Spleen (tissue), 11 donors: ENCODE measurements at regions not wholly inside any gene's neighbourhood (a gene's known extent, or its start where the extent isn't known, plus 50 kb on each side); places are given as distances from the start of the nearest gene placed in this dataset.
A peak's percentile ranks its signal among the peaks of the same experiment; 100 is the strongest.
"Not testable (repeated sequence)": the region's sequence is repeated elsewhere in the genome, so short reads cannot be mapped to it uniquely, and the experiment has no call there.

Experiments
- DNase-seq: peaks from one replicate; pipeline ENCODE4 v3.0.0-alpha.2; 2020
- H3K27ac ChIP-seq, 8 donors: fragments of 200-600 bp; sonication (generic) in 7 of 8; 1 replicate in 4 of 8; 2 replicates in 4 of 8; pipeline versions ENCODE4 v1.5.0 to v1.8.0; 2016 to 2021; ENCODE audit warnings: inconsistent platforms in 4 of 8, mild to moderate bottlenecking in 4 of 8, moderate library complexity in 1 of 8
- H3K27me3 ChIP-seq, 7 donors: fragments of 200-600 bp; sonication (generic) in 6 of 7; replicated peaks in 1 of 7; 1 replicate in 4 of 7; 2 replicates in 3 of 7; pipeline versions ENCODE4 v1.5.0 to v1.8.0; 2016 to 2021; ENCODE audit warnings: inconsistent platforms in 3 of 7, mild to moderate bottlenecking in 1 of 7
- H3K36me3 ChIP-seq, 6 donors: fragments of 200-600 bp; sonication (generic) in 5 of 6; 1 replicate in 4 of 6; 2 replicates in 2 of 6; pipeline versions ENCODE4 v1.5.0 to v1.8.0; 2016 to 2021; ENCODE audit warnings: inconsistent platforms in 2 of 6
- H3K4me1 ChIP-seq, 6 donors: fragments of 200-600 bp; sonication (generic) in 5 of 6; 1 replicate in 3 of 6; 2 replicates in 3 of 6; pipeline versions ENCODE4 v1.5.0 to v1.8.0; 2016 to 2021; ENCODE audit warnings: inconsistent platforms in 3 of 6
- H3K4me3 ChIP-seq, 8 donors: fragments of 200-600 bp; sonication (generic) in 7 of 8; 1 replicate in 4 of 8; 2 replicates in 4 of 8; pipeline versions ENCODE4 v1.5.0 to v1.8.0; 2016 to 2021; ENCODE audit warnings: inconsistent platforms in 4 of 8, mild to moderate bottlenecking in 4 of 8, moderate library complexity in 2 of 8
- H3K9me3 ChIP-seq, 8 donors: fragments of 200-600 bp; sonication (generic) in 7 of 8; 1 replicate in 4 of 8; 2 replicates in 4 of 8; pipeline versions ENCODE4 v1.5.0 to v1.8.0; 2016 to 2021; ENCODE audit warnings: inconsistent platforms in 4 of 8
- POLR2A ChIP-seq, 3 donors: fragments of 450-650 bp; IDR thresholded peaks; one replicate each; pipeline ENCODE4 v1.5.1; 2017; ENCODE audit warnings: antibody characterized with exemption in 3 of 3, mild to moderate bottlenecking in 1 of 3
- POLR2AphosphoS5 ChIP-seq, 3 donors: sonication (generic); formaldehyde crosslinking; IDR thresholded peaks; one replicate each; pipeline ENCODE4 v1.5.1; 2017; ENCODE audit warnings: antibody characterized with exemption in 3 of 3
- WGBS, 5 donors: extraction: QIAGEN DNeasy Blood & Tissue Kit in 3 of 5; methylation state at CpG; one replicate each; pipeline versions ENCODE4 v1.1.5 to v1.1.7; 2013 to 2018; 5-methylcytosine and 5-hydroxymethylcytosine counted together
- intact Hi-C: fragments of 100-400 bp; cut with DNase I; formaldehyde crosslinking; loops from one replicate; pipeline ENCODE4 v1.15.0; 2023; ENCODE audit warnings: low total_unique reads
- TF ChIP-seq, protein P1 (sequence below), 11 experiments: fragments of 200-600 bp in 7 of 11; fragments of 450-650 bp in 4 of 11; sonication (generic) in 4 of 11; IDR thresholded peaks in 8 of 11; conservative IDR thresholded peaks in 3 of 11; 1 replicate in 7 of 11; 2 replicates in 4 of 11; pipeline versions ENCODE4 v1.4.0 to v1.8.0; 2016 to 2021; ENCODE audit warnings: antibody characterized with exemption in 11 of 11, inconsistent platforms in 4 of 11, mild to moderate bottlenecking in 1 of 11
- donor health status: healthy with polysubstance abuse.
- donor health status: DM: no; HTN: no; CAD: no; lungs with moderate emphysema.
- donor health status: DM: no; HTN: no; CAD: no.
- donor health status: Bipolar disorder and iron deficiency.
- donor health status: healthy.
- donor health status: DM: no; HTN: no; CAD: no.
- donor health status: DM: yes; HTN: yes; CAD: no.

GRCh38 chr3:64796607-64797399 is 109.0 kb upstream of the ADAMTS9 start:
- Histone ChIP-seq H3K9me3 (no peaks in the 10 kb centered on the region), H3K4me3 (no peak overlapping the region), H3K4me1 (peaks cover 0 to 20% (median 6%) of the 10 kb centered on the region in 6 donors), H3K36me3 (no peaks in the 10 kb centered on the region), H3K27ac (peak overlapping the region in 6 of 8 donors; percentile 36 to 69 (median 56)), H3K27me3 (no peaks in the 10 kb centered on the region)
- WGBS, 5 donors = 39 to 47% (median 44%) methylated on average over 7 of the region's 7 CpGs
- intact Hi-C loops = no loop called here
- no peak for DNase-seq
- peak in 1 of 3 donors; percentile 44 for TF ChIP-seq POLR2AphosphoS5 (IDR thresholded peaks at IDR 0.05)
- TF ChIP-seq, protein P1, sequence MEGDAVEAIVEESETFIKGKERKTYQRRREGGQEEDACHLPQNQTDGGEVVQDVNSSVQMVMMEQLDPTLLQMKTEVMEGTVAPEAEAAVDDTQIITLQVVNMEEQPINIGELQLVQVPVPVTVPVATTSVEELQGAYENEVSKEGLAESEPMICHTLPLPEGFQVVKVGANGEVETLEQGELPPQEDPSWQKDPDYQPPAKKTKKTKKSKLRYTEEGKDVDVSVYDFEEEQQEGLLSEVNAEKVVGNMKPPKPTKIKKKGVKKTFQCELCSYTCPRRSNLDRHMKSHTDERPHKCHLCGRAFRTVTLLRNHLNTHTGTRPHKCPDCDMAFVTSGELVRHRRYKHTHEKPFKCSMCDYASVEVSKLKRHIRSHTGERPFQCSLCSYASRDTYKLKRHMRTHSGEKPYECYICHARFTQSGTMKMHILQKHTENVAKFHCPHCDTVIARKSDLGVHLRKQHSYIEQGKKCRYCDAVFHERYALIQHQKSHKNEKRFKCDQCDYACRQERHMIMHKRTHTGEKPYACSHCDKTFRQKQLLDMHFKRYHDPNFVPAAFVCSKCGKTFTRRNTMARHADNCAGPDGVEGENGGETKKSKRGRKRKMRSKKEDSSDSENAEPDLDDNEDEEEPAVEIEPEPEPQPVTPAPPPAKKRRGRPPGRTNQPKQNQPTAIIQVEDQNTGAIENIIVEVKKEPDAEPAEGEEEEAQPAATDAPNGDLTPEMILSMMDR (IDR thresholded peaks at IDR 0.05 in 8 of 11, conservative IDR thresholded peaks at IDR 0.05 in 3 of 11) = no peak

- no peaks in the 10 kb centered on the region for H3K36me3 ChIP-seq
- TF ChIP-seq POLR2AphosphoS5 (IDR thresholded peaks at IDR 0.05) (no peak), POLR2A (IDR thresholded peaks at IDR 0.05) (no peak)
- TF ChIP-seq, protein P1 (IDR thresholded peaks at IDR 0.05 in 8 of 11, conservative IDR thresholded peaks at IDR 0.05 in 3 of 11) = no peak
- WGBS, 5 donors = 83 to 95% (median 84%) methylated on average over 3 of the region's 3 CpGs
Observed at GRCh38 chr3:64792445-64792844, 104.6 kb upstream of the ADAMTS9 start.

DNA sequence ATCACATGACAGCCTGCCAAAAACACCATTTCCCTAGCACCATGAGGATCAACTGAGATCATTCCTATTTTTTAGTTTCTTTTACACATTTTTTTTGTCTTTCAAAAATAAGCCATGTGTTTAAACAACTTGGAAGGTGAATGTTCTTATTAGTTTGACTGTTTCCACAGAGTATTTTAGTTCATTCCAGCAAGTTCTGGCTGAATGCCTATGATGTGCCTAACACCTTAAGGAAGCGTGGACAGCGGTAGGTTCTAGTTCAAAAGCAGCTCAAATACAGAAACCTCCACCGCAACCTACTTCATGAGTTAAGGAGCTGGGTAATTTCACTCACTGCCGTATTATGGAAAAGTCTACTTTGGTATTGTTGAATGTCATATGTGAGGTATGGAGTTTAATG is 101.3 kb upstream of the ADAMTS9 start:
- intact Hi-C loops = no loop called here
- 93 to 99% (median 95%) methylated on average over 4 of the region's 4 CpGs for WGBS, 5 donors
- Histone ChIP-seq H3K4me3 (no peak overlapping the region), H3K4me1 (no peaks in the 10 kb centered on the region), H3K36me3 (no peaks in the 10 kb centered on the region), H3K9me3 (peaks cover 0 to 25% (median 9%) of the 10 kb centered on the region in 8 donors), H3K27ac (no peak overlapping the region), H3K27me3 (no peaks in the 10 kb centered on the region)
- TF ChIP-seq, protein P1 (IDR thresholded peaks at IDR 0.05 in 8 of 11, conservative IDR thresholded peaks at IDR 0.05 in 3 of 11) = no peak
- no peak for TF ChIP-seq POLR2AphosphoS5 (IDR thresholded peaks at IDR 0.05)
- no peak for TF ChIP-seq POLR2A (IDR thresholded peaks at IDR 0.05)
- no peak for DNase-seq

More at GRCh38 chr3:64792445-64792844, 104.6 kb upstream of the ADAMTS9 start:
- Histone ChIP-seq H3K27me3 (no peaks in the 10 kb centered on the region), H3K27ac (no peak overlapping the region), H3K4me3 (no peak overlapping the region), H3K4me1 (peaks cover 0 to 12% (median 6%) of the 10 kb centered on the region in 6 donors), H3K9me3 (no peaks in the 10 kb centered on the region)
- intact Hi-C loops = no loop called here
- DNase-seq = no peak

GRCh38 chr3:64783200-64783599 is 95.4 kb upstream of the ADAMTS9 start:
- no peaks in the 10 kb centered on the region for H3K36me3 ChIP-seq
- peaks cover 0 to 54% (median 39%) of the 10 kb centered on the region in 8 donors for H3K9me3 ChIP-seq
- intact Hi-C loops = no loop called here
- H3K27ac ChIP-seq = no peak overlapping the region
- no peaks in the 10 kb centered on the region for H3K27me3 ChIP-seq
- H3K4me3 ChIP-seq = no peak overlapping the region
- H3K4me1 ChIP-seq = no peaks in the 10 kb centered on the region
- TF ChIP-seq, protein P1 (IDR thresholded peaks at IDR 0.05 in 8 of 11, conservative IDR thresholded peaks at IDR 0.05 in 3 of 11) = no peak
- TF ChIP-seq POLR2A (IDR thresholded peaks at IDR 0.05) = no peak
- no peak for TF ChIP-seq POLR2AphosphoS5 (IDR thresholded peaks at IDR 0.05)
- DNase-seq = no peak

DNA sequence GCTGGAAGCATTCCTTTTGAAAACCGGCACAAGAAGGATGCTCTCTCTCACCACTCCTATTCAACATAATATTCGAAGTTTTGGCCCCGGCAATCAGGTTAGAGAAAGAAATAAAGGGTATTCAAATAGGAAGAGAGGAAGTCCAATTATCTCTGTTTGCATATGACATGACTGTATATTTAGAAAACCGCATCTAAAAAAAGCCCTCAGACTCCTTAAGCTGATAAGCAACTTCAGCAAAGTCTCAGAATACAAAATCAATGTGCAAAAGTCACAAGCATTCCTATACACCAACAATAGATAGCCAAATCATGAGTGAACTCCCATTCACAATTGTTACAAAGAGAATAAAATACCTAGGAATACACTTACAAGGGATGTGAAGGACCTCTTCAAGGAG is 93.1 kb upstream of the ADAMTS9 start:
- H3K27ac ChIP-seq, DNase-seq, intact Hi-C loops, H3K4me1 ChIP-seq, H3K4me3 ChIP-seq, H3K36me3 ChIP-seq, H3K27me3 ChIP-seq: not testable (repeated sequence)
- peaks cover 0 to 66% (median 47%) of the 10 kb centered on the region in 8 donors for H3K9me3 ChIP-seq
- WGBS, 5 donors = 83 to 90% (median 87%) methylated on average over 4 of the region's 4 CpGs
